Stimulated activated CD8-positive, alpha-beta memory T cell treated with anti-CD3 and anti-CD28 coated beads, Interleukin-4, amount 100 ng/mL, for 48 hours (primary cell): ENCODE measurements at regions not wholly inside any gene's neighbourhood (a gene's known extent, or its start where the extent isn't known, plus 50 kb on each side); places are given as distances from the start of the nearest gene placed in this dataset.
A peak's percentile ranks its signal among the peaks of the same experiment; 100 is the strongest.
"Not testable (repeated sequence)": the region's sequence is repeated elsewhere in the genome, so short reads cannot be mapped to it uniquely, and the experiment has no call there.

Experiments
- DNase-seq: peaks from one replicate; pipeline ENCODE4 v3.0.0-alpha.2; 2020

DNA sequence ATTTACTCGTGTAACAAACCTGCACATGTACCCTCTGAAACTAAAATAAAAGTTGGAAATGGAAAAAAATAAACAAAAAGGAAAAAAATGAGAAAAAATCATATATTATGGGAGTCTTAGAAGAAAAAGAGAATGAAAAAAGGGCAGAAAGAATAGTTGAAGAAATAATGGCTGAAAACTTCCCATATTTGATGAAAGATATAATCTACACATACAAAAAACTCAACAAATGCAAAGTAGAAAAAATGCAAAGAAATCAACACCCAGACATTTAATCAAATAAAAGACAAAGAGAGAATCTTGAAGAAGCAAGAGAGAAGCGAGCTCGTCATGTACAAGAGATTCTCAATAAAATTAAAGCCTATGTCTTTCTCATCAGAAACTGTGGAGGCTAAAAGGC, 73.8 kb downstream of the SLC25A46 start:
- no peak for DNase-seq

DNA sequence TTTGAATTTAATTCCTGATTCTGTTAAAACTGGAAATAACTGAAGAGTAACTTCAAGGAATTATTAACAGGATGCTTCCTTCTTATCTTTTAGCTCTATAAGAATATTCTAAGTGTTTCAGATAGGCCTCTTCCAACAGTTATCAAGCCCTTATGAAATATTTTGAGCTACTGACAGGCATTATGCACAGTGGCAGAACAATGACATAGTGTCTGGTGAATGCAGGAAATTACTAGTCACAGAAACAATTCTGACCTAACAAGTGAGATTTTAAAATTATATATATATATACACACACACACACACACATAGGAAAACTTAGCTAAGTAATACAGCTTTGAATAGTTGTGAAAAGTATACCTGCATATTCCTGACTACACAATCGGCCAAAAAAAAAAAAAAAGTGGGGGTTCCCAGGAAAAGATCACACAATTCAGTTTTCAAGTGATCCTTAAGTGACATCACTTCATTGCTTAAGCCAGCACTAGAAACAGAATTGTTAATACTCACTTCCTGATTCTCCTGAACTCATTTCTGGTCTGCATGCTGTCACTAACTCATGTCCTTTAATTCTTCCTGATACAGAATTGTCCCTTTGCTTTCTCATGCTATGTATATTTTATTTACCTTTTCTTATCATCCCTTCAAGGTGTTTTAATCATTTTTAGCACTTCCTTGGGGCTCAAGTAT, 77.3 kb downstream of the SLC25A46 start:
- DNase-seq = no peak

DNA sequence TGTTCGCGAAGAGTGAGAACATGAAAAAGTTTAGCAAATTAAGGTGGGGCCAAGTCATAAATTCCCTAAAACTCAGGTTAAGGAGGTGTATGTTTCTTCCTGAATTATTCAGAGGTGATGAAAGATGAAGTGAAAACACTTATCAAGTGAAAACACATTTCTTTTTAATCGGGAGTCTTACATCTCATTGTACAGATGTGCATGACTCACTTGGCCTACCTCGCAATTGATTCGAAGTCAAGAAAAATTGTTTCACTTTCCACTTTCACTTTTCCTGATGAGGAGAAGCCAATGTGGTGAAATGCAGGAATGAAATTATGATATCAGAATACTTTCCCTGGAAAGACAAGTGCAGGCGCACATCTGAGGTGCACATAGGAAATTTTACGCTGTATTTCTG, 78.7 kb downstream of the SLC25A46 start:
- DNase-seq = no peak

DNA sequence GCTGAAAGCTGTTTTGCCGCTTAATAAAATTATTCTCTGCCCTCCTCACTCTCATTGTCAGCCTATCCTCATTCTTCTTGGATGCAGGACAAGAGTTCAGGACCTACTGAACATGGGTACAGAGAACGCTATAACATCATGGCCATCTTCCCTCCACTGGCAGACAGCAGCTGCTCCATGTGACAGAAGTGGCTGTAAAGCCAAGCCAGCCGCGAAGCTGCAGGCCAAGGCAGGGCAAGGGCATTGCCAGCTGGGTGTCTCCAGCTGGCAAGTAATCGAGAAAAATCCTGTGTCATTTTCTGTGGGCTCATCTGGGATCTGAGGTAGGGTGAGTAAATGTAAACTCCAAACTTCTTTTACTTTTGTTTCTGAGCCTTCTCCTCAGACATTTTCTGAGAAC, 84.8 kb downstream of the SLC25A46 start:
- no peak for DNase-seq

DNA sequence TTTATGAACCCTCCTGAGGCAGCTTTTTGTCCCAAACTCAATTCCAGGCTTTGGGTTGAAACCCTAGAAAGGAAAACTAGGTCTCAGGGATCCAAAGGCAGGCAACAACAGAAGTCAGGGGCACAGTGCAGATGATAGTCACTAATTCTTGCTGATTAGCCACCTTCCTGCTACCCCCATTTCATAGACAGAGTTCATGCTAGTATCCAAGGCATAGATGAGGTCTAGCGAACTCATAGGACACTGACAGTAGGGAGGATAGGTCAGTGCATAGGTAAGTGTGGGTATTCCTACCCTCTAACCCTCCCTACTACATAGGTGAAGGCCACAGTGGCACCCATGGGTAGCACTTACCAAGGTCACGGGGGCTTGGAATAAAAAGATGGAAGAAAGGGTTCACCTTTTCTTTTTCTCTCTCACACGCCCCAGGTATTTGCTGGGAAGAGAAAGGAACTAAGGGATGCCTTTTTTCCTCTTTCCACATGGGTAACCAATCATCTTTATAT, 86.2 kb downstream of the SLC25A46 start:
- DNase-seq = no peak

DNA sequence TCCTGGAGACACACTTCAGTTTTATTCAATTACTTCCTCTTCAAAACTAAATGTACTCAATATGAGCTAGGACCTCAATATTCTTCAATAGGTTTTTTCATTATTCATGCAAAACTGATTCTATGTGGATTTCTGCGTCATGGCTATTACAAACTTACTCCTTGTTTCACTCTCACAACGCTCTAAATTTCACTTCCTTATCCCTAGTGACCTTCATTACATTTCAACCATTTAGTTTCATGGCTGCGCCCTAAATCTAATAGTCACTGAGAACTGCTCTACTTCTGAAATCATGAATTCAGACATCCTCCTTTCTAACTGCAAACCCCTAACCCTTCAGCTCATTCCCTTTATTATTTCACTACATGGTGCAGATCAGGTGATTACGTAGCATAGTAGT, 93.9 kb downstream of the SLC25A46 start:
- no peak for DNase-seq

DNA sequence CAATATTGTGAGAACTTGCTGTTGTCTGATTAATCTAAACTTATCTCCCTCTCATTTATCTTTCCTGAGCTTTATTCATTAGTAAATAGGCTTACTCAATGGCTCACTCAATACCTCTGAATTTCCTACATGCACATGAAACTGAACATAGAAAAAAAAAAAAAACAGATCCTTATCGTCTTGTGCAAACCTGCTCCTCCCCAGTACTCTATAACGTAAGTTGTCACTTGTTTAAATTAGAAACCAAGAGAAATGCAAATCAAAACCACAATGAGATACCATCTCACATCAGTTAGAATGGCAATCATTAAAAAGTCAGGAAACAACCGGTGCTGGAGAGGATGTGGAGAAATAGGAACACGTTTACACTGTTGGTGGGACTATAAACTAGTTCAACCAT, 96.1 kb downstream of the SLC25A46 start:
- not testable (repeated sequence) for DNase-seq

DNA sequence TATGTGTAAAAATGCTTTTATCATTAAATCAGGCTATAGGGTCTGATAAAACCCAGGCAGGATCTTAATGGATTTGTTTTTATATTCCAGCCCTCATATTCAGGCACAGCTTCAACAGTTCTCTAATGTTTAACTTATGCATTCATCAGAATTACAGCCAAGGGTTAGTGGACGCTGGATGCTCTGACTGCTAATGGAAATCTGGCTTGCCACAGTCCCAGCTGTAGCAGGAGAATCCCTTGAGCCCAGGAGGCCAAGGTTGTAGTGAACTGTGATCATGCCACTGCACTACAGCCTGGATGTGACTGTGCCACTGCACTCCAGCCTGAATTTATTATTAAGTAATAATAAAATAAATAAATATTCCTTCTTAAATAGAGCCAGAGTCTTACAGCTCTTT, 98.0 kb downstream of the SLC25A46 start:
- DNase-seq = no peak

DNA sequence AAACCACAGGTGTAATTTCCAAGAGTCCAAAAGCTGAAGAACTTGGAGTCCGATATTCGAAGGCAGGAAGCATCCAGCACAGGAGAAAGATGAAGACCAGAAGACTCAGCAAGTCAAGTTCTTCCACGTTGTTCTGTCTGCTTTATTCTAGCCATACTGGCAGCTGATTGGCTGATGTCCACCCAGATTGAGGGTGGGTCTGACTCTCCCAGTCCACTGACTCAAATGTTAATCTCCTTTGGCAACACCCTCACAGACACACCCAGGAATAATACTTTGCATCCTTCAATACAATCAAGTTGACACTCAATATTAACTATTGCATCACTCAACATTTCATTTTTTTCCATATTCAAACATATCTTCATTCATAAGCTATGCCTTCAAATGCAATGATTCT, 99.5 kb downstream of the SLC25A46 start:
- not testable (repeated sequence) for DNase-seq

DNA sequence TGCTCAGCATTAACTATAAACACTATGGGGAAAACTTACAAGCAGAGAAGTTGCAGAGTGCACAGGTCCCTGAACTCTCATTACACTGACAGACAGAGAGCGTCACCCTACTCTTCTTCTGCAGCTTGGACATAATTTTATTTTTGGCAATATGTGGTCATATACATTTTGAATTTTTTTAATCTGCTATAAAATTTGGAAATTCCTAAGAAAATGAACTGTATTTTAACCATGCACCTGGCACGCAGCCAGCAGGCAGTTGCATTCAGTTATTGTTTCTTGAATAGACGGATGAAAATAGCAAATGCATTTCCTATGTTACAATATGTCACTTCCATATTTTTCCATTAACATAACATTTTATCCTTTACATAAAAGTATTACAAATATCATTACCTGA, 100.2 kb downstream of the SLC25A46 start:
- no peak for DNase-seq

DNA sequence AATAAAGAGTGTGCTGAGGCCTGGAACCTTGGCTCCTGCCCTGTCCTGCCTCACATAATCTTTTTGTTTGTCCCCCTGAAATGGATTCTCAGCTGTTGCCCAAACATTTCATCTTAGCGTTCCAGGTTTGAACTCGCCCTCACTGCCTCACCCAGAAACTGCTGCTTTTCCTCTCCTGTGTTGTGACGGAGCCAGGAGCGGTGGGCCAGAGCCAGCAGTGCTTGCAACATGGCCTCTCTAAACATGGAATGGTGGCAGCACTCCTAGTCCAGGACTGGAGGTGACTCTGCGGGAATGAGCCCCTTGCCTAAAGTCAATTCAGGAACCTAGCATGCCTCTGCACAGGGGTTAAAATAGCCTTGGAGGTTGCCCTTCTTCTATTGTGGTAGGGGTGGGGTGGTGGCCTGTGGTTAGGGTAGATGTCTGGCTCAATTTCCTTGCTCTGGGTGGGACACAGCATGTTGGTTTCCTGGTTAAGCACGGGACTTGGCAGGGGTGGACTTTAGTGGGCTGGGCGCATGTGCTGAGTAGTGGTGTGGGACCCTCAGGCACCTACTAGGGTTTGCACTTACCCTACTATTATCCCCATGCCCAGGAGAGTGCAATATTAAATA, 101.6 kb downstream of the SLC25A46 start:
- no peak for DNase-seq

DNA sequence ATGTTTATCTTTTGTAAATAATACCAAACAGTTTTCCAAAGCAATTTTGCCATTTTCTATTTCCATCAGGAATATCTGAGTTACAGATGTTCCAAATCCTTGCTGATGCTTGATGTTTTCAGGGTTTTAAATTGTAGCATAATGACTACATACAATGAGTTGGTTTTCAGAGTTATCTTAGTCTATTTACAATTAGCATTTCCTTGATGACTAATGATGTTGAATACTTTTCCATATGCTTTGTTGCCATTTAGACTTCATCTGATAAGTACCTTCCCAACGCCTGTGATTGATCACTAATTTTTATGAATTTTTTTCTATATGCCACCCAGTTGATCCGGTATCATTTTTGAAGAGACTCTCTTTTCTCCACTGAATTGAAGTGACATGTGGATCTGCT, 102.3 kb downstream of the SLC25A46 start:
- no peak for DNase-seq

DNA sequence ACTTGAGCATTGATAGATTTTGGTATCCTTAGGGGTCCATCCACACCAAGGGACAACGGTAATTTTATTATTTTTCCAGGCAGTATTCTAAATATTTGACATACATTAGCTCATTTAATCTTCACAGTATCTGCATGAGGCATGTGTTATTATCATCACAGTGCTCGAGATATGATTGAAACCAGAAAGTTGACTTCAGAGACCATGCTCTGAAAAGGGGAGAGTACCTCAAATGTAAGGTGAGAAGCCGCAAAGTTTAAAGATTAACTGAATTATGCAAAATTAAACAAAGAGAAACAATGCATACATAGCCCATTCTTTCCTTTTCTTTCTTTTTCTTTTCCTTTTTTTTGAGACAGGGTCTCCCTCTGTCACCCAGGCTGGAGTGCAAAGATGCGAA, 104.1 kb downstream of the SLC25A46 start:
- no peak for DNase-seq

DNA sequence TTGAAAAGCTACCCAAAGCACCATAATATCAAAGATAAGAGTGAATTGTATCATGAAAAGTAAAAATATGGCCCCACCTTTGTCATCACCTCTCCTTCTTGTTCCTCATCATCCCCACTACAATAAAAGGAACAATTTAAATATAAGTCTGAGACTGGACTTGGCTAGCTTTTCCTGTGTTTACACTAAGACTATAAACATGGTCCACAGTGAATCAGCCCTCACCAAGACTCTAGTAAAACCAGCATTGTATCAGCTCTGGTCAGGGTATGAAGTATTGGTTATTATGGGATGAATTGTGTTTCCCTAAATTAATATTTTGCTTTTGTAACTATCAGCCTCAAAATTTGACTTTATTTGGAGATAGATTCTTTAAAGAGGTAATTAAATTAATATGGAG, 105.4 kb downstream of the SLC25A46 start:
- no peak for DNase-seq

DNA sequence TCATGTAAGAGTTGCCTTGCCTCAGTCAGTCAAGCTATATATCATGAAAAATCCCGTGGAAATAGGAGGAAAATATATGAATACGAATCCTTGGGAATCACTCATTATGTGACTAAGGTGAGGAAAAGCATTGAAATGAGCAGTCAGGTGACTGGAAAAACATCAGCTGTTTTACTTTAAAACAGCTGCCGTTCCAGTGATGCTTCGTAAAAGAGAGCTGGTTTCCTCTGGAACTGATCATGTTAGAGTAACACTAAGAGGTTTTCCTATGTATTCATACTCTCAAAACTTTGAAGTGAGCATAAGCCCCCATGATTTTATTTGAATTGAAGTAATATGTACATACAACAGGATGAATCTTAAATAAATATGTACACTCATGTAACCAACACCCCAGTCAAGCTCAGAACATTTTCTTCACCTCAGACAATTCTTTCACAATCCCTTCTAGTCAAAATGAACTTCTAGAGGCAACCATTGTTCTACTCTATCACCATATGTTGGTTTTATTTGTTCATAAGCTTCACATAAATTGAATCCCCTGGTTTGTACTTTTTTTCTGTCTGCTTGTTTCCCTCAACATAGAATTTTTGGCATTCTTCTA, 107.7 kb downstream of the SLC25A46 start:
- DNase-seq = no peak

DNA sequence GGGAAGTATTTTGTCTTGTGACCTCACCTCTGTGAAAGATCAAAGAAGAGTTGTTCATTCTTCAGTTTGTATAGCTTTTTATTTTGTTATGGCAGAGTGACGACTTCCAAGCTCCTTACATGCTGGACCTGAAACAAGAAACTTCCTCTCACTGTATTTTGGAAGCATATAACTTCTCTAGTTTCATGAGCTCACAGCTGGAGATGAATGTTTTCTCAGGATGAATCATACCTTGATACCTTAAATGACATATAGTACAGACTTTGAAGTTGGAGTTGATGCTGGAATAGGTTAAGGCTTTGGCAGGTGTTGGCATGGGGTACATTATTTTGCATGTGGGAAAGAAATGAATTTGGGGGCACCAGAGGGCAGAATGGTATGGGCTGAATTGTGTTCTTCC, 112.5 kb downstream of the SLC25A46 start:
- DNase-seq = no peak

DNA sequence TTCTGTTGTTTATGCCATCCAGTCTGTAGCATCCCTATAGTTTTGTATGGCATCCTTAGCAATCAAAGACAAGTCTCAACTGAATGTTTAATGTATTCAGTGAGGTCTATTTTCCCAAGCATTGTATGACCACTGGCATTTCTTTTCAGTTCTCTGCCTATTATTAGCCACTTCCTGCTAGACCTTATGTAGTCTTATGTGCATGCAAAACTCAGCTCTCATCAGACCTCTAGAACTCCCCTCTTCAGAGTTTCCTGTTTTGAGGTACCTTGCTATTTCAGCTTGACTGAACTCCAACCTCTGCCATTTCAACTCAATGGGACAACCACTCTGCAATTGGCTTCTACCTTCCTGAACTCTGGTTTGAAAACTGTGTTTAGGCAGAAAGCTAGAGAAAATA, 113.2 kb downstream of the SLC25A46 start:
- DNase-seq = no peak

DNA sequence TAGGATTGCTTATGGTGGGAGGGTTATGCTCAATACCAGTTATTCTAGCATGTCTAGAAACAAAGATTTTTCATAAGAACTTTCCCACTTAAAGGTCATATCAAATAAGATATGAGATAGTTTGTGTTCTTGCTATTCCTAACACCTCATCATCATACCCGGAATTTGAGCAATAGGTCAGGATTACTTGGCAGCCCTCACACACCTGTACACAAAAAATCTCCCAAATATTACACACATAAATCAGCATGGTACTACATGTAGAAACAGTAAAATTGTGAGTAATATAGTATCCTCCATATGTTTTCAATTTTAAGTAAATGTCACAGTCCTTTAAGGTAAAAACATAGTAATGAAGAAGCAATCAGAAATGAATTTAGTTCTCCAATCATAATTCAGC, 113.7 kb downstream of the SLC25A46 start:
- no peak for DNase-seq

DNA sequence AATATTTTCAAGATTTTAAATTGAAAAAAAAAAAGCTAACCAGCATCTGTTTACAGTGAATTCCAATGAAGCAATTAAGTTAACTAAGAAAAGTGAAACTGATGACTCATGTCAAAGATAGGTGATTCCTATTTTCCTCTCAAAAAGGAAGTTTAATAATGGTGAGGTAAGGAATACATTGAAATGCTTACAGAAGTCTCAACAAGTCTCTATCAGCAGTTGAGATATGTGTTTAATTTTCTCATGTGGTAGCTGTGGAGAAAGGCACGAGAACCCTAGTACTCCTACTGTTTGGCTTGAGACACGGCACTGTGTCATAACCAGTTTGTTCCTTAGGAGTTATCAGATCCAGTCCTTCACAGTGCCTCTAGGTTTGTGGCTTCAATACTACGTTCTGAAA, 114.5 kb downstream of the SLC25A46 start:
- DNase-seq = no peak

DNA sequence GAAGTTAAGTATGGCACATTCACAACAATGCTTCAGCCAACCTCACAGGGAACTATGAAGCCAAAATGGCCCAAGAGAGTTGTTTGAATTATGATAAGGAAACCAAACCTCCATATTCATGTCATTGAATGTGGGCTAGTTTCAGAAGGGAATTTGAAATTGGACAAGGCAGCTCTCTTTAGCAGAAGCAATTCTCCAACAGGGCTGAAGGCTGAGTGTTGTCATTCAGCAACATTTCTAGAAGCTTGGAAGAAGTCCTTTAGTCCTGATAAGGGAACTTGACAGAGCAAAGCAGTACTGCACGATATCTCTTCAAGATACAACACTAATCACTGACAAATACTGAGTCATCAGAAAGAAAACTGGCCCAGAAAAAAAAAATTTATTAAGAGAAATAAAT, 115.4 kb downstream of the SLC25A46 start:
- no peak for DNase-seq

DNA sequence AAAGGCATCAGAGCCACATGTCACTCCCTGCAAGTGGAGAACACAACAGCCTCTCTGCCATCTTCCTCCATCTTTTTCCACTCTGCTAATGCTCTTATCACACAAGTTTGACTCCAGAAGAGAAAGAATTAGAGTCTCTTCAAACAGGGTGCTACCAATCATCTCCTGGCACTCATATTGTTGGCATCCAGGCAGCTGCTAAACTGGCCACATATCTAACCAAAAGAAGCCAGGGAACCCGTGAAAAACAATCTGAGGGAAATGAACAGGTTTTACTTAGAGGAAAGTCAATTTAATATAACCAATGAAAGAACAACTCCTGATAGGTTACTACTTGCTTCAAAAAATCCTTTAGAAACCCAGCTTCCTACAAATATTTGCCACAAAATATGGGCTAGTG, 117.2 kb downstream of the SLC25A46 start:
- no peak for DNase-seq

DNA sequence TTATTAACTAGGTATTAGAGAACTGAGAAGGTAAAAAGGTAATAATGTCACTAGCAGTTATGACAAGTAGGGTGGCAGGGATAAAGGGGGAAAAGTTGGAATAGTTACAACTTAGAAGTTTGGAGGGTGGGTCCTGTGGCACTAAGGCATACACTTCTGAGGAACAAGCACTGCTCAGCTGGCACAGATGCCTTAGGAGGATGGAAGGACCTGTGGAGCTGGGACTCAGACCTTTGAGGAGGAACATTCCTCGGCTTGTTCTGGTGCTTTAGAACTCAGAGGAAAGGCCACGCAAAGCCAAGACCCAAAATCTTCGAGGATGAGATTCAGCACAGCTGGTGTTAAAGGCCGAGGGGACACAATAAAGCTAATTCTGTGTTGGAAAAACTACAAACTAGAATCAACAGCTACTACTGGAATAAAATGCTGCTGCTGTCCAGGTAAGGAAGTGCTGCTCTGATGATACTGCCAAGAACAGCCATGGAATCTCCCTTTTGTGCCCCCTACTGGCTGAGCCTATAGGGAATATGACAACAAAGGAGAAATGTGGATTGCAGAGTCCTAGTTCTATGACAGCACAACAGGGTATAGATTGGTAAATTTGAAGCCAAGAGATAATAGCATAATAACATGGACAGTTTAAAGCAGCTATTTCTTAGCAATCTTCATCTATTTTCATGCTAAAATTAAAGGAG, 126.7 kb downstream of the SLC25A46 start:
- DNase-seq = peak; percentile 32

DNA sequence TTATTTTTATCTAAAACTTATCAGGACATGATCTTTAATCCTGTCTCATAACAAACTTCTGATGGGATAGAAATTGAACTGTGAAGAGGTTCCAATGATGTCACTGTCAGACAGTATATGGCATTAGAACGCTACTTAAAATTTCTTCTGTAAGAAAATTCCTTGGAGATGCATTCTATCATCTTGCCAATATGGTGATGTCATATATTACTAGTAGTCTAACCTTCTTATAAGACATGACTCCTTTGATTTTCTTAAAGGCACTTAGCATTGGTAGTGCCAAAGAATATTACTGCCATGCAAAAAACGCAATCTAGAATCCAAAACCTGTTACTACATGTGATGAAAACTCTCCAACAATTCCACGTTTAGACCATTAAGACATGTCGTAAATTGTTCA, 131.1 kb downstream of the SLC25A46 start:
- DNase-seq = no peak

DNA sequence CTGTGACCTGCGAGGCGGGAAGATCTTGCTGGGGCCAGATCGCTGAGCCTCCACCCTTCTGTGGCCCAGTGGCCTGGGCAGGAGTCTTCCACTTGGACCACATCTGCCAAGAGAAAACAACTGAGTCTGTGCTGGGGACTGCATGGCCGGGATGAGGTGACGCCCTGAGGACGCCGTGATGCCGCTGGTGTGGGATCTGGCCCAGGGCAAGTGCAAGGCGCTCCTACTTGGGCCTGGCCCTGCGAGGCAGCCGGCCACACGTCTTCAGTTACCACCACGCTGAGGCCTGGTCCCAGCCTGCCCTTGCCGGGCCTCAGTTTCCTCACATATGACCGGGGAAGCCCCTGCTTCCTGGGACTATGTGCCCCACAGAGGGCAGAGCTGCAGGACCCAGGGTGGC, 133.4 kb downstream of the SLC25A46 start:
- no peak for DNase-seq
